HS-27A (cell line): ENCODE measurements at regions not wholly inside any gene's neighbourhood (a gene's known extent, or its start where the extent isn't known, plus 50 kb on each side); places are given as distances from the start of the nearest gene placed in this dataset.

Experiments
- DNase-seq: peaks from one replicate; pipeline ENCODE4 v3.0.0-alpha.2; 2012; ENCODE audit warnings: low read depth, missing footprints

DNA sequence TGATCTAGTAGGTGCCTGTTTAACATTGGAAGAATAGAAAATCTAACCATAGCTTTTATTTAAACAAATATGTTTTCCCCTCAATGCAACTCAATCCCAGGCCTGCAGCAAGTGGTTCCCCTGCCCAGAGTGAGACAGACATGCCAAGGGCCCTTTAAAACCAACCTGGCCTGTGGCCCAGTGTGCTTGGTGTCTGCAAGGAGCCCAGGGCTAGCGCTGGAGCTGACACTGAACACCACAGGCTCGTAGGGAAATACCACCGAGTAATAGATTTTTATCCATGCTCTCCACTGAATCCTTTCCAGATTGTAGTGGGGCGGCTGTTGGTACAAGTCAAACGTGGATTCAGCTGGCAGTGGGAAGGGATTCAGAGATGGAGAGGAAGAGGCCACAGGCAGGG lies 95.6 kb upstream of the NRXN3 start:
- no peak for DNase-seq

DNA sequence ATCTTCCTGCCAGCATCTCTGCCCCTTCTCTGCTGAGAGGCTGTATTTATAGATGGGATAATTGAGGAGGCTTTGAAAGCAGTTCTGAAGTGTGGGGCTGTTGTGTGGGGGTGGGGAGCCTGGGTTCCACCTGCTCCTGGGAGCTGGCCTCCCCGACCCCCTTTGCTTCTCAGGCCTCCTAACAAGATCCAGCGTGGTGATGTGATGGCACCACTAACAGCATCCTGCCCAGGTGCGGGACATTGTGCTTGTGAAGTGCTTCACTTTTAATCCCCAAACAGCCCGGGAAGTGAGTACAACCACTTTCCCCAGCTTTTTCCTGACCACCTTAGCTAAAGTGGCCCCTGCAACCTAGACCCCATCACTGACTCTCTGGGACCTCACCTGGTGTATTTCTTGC lies 95.1 kb upstream of the NRXN3 start:
- DNase-seq = no peak

GRCh38 chr14:78075555-78076277 lies 94.5 kb upstream of the NRXN3 start:
- DNase-seq = no peak

DNA sequence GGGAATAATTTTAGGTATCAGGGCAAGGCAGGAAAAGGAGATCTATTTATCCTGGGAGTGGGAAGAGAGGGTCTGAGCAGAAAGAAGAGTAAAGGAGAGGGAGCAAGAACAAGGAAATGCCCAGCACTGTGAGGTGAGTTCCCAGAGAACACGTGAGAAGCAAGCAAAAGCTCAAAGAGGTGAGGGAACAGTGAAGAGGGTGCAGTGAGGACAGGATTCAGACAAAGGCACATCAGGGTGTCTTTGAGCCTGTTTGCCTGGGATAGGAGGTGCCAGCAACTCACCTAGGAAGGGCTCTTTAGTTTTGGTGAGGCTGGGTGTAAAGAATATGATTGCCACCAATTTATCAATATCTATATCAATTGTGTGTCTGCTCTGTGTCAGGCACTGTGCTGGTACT lies 88.9 kb upstream of the NRXN3 start:
- no peak for DNase-seq

DNA sequence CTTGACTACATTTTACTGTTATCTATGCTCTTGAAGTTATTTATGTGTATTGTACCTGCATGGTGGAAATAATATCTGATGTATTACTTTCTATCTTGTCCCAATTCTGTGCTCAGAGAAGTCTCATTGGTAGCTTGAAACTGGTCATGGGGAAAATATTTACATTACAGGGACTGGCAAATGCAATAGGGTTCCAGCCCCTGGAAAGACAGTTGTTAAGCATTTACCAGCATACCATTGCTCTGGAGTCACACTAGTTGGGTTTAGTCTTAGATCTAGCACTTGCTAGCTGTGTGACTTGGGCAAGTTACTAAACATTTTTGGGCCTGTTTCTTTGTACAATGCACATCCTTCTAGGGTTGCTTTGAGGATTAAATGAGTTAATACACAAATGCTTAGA lies 86.3 kb upstream of the NRXN3 start:
- no peak for DNase-seq

GRCh38 chr14:78086342-78086741 lies 83.8 kb upstream of the NRXN3 start:
- DNase-seq = no peak

GRCh38 chr14:78088916-78089315 lies 81.3 kb upstream of the NRXN3 start:
- DNase-seq = no peak

GRCh38 chr14:78090864-78091263 lies 79.3 kb upstream of the NRXN3 start:
- no peak for DNase-seq

DNA sequence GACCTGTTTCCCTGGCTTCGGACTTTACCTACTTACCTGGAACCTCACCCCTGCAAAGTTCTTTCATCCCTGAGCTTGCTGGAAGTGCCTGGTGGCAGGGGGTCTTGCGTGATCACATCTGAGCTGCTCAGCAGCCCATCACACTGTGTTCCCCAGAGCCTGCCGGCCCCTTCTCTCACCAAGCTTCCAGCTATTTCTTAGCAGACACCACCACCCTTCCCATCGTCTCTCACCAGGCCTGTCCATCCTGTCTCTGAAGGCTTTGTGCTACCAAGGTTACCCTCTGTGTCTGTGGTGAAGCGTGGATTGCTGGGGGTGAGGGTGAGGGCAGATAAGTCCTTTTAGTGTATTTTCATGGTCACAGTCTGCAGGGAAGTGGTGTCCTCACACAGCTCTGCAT lies 78.8 kb upstream of the NRXN3 start:
- DNase-seq = no peak

DNA sequence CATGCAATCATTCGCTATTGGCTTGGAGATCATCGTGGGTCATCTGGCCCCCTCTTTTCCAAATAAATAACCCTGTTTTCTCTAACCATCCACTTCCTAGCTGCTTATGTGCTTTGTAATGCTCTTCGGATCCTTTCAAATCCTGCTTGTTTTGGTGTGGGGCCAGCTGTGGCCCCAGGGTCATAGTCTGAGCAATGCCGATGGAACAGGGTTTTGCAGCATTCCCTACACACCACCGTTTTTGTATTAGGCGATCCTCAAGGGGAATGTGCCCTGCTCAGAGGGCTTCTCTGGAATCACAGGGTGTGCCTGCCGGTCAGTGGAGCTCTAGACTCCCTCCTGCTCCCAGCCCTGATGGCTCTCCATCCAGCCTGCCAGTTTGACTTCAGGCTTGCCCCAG lies 78.1 kb upstream of the NRXN3 start:
- no peak for DNase-seq

DNA sequence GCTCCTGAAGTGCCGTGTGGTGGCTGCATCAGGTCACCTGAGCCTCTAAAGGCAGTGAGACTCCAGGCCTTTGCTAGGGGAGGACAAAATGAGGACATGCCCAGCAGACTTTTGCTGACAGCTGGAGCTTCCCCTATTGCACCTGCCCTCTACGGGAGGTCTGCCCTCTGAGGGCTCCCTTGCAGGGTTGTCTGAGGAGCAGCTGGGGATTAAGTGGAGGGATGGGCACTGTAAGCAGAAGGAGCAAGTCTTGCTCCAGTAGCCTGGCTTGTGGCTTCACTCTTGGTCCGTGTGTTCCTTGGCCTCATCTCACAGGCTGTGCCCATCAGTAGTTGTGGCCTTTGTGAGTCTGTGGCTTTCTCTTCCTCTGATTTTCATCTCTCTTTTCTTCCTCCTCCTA lies 66.9 kb upstream of the NRXN3 start:
- DNase-seq = no peak

- DNase-seq = no peak
These were observed 66.0 kb upstream of the NRXN3 start for GRCh38 chr14:78104160-78104559.

GRCh38 chr14:78104655-78105054 lies 65.5 kb upstream of the NRXN3 start:
- no peak for DNase-seq

DNA sequence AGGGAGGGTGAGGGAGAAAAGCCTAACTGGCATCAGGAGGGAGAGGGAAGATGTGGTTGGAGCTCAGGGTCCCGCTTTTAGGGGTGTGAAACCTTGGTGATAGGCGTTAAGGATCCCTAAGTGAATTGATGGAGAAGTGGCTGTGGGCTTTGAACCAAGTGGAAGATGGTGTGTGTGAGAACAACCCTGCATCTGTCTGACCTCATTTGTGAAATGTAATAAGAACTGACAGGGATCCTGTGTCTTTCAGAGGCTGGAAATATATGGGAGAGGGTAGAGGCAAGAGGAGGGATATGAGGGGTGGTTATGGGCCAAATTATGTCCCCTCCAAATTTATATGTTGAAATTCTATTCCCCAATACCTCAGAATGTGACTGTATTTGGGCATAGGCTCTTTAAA lies 63.8 kb upstream of the NRXN3 start:
- DNase-seq = no peak

DNA sequence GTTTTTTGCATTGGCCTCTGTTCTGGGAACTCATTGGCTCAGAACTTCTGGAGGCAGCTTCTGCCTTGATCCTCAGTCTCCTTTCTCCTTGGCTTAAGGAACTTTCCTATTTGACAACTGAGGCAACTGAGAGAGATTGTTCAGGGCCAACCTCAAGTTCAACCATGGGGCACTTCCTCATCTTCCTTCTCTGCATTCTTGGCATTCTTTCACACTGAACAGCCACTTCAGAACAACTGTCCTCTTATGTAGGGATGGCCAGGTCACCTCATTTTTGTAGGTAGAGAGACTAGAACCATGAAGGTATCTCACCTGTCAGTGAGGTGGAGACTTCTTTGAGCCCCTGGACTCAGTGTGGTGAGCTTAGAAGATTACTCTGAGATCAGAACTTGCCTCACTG lies 63.0 kb upstream of the NRXN3 start:
- DNase-seq = no peak

- no peak for DNase-seq
These were observed 50.7 kb upstream of the NRXN3 start for GRCh38 chr14:78119440-78119839.
